HG03097 (cell line): ENCODE measurements at regions not wholly inside any gene's neighbourhood (a gene's known extent, or its start where the extent isn't known, plus 50 kb on each side); places are given as distances from the start of the nearest gene placed in this dataset.

Experiments used
- ATAC-seq: cut with Tn5 transposase; IDR thresholded peaks from one replicate; pipeline ENCODE4 v1.9.1; 2021; ENCODE audit not compliant: unreplicated experiment, low FRiP score

DNA sequence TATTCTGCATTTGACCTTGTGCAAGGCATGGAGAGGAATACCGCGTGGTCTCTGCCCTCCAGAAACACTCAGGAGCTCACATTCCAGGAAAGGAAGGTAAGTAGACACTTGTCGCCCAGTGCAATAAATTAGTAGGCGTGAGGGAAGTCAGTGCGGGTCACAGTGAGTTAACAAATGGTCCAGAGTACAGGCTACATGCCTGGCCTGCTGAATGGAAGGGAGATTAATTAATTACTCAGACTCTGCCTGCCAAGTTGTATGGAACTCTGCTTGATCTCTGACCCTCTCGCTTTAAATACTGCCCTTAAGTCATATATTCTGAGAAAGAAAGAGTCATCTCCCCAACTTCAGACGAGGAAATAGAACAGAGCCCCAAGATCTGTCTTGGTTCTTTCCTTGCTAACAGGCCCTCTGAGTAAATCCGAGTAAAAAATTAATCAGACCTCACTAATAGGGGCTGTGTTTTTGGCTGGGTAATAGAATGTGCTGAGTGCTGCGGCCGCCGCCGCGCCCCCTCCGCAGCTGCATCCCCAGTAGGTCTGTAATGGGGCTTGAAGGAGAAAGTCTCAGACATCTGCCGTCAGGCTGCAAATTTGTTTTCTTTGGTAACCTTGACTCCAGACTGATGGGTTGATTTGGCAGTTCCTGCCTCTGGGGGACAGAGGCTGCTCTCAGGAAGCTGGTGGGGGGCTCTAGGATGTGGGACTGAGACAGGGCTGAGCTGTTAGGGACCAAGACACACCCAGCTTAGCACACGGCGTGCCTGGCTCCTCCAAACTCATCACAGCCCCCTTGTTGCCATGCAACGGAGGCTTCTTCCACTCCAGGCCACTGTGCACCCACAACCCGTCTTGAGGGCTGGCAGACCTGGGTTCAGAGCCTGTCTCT lies 144.4 kb downstream of the NSG2 start:
- ATAC-seq, result no peak

DNA sequence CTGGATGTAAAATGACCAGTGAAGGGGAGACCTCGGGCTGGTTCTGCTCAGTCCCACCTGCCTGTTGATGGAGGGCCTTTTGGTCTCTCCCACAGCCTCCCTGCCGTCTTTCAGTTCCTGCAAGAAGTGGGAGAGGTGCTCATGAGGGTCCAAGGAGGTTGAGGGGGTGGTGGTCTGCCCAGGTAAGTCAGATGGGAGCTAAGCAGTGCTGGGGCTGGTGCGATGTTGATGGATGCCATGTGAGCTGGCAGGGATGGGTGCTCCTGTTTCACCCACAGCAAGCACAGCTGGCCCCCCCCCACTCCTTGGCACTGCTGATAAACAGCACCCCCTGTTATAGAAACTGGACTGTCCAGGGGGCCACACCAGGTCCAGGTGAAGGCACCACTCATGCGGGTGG lies 145.6 kb downstream of the NSG2 start:
- no peak for ATAC-seq

DNA sequence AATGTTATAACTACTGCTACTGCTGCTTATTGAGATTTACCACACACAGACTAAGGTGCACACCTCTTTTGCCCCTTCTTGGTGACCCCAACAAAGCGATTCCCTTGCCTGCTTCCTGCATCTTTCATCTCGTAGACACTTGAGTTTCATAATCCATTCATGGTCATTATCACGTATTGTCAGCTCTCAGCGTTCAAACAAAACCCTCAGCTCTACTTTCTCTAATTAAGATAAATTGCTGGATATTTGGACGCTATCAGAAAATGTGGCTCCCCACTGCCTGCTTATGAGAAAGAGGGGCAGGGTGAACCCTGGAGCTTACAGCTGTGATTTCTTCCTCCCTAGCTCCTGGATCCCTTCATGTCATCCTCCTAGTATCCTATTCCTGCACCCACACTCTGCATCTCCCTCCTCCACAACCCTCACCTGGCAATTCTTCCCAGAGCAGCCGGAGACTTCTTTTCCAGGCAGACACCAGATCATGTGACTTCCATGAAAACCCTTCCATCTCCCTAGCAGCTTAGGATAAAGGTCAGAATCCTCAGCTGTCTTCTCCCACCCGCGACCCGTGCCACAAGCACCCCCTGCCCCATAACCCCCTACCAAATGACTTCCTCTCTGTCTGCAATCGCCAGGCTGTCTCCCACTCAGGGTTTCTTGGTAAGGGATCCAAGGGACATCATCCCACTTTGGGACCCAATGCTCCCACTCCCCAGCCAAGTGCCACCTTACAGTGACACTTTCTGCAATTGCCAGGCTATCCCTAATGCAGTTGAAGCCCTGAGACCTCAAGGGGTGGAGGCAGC lies 146.5 kb downstream of the NSG2 start:
- no peak for ATAC-seq

DNA sequence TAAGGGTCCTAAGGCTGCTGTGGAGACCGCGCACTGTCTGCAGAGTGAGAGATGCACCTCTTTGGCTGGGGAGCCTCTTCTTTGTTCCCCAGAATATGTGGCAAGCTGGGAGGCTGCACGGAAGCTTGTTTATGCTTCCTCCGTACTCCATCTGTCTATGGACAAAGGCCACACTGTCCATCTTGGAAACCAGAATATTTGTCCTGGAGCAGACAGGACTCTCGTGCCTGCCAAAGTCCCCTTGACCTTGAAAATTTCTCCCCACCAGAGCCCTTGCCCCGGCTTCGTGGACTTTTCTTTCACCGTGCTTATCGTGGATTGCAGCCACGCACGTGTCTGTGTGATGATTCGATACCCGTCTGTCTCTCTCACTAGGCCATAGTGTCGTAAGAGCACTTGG lies 147.4 kb downstream of the NSG2 start:
- no peak for ATAC-seq

DNA sequence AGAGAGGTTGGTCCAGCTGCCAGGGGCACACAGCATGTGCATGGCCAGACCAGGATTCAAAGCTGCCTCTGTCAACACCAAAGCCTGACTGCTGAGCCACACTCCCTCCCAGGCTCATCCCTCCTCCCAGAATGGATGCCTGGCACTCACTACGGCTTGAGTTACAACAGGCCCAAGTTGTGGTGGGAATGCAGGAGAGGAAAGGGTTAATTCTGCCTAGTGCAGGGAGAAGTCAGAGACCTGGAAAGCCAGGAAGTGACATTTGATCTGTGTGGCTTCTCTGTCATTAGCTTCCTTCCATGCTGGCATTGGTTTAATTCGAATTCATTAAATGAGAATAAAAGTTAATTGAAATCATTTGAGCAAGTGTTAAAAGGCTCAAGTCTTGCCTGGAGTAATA lies 150.0 kb downstream of the NSG2 start:
- no peak for ATAC-seq

DNA sequence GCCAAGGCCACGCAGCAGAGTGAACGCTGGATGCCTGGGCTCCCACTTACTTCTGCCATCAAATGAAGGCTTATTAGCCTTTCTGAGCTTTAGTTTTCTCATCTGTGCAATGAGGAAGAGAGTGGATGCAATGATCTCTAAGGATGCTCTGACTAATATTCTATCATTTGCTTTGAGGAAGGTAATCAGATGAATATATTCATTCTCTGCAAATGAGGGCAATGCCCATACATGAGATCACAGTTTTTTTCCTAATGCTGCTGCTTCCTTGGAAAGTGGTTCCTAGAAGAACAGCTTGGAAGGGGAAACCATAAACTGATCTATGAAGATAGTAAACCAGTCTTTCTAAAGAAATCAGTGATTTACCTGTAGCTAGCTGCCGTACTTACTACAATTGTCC lies 152.4 kb downstream of the NSG2 start:
- no peak for ATAC-seq

DNA sequence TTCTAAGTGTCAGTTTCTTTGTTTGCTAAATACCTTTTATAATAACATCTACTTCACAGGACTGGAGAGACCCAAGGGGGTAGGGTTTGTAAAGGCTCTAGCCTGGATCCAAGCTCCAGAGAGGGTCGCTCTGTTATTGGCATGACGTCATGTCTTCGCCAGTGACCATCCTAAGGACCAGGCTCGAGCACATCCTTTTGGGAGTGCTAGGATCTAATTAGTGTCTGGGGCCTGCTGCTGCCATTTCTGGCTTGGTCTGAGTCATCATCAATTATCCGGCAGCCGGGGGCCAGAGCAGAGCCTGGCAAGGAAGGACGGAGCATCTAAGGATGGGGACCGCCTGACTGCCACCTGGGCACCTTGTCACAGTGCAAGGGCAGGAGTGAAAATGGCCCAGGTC lies 153.0 kb downstream of the NSG2 start:
- ATAC-seq, result no peak

DNA sequence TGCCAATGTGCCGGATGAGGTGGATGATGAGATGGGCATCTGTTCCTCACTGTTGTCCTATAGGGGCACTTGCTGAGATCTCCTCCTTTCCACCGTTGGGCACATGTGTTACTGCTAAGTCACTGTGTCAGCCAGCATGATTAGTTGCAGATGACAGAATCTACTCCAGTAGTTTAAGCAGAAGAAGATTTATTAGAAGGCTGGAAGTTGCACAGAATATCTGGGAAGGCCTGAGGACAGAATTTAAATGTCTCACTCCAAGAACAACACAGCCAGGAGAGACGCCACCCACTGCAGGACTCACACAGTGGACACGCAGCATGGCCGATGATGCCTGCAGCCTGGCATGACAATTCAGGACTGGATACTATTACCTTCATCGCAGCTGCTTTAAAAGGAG lies 157.5 kb downstream of the NSG2 start:
- ATAC-seq, result no peak

DNA sequence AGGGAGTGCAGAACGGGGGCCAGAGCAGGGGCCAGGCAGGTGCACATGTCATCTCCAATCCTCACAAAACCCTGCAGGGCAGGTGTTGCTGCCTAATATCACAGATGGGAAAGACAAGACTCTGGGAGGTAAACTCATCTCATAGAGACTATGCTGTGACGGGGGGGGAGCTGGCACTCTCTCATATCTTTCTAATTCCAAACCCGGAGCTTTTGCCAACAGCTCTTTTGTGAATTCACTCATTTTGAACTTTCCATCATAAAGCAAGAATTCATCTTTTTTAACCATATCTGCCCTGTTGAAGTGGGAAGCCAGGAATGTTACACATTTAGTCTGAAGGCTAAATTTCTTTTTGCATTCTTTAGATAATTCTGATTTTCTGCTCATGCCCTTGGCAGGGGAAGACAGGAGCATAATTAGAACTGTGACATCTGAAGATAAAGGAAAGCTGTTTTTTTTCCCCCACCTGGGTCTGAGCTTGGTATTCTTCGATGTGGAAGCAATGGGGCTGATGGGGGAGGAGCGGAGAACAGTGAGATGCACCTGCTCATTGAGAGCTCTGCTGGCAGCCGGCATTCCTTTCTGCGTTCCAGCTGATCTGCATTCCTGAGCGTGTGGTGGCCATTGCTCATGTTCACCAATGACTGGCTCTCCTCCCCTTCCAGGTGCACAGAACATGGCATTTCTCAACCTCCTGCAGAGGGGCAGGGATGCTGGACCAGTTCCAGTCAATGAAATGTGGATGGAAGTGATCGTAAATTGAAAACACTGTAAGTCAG lies 159.2 kb downstream of the NSG2 start:
- no peak for ATAC-seq

DNA sequence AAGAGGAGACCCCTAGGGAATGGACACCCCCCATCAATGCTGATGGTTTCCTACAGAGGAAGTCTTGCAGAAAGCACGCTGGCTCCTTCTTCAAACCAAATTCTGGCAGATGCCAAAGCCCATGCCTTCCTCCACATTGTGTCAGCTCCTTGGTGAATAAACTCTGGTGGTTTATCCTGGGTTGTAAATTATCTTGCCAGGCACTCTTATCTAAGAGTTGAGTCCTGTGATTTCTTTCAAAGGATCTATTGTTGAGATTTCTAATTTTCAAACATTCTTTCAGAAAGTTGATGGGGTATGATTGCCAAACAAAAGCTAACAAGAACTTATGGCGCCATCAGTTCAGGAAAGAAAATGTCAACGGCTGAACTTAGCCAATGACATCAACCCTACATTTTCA lies 160.4 kb downstream of the NSG2 start:
- no peak for ATAC-seq

DNA sequence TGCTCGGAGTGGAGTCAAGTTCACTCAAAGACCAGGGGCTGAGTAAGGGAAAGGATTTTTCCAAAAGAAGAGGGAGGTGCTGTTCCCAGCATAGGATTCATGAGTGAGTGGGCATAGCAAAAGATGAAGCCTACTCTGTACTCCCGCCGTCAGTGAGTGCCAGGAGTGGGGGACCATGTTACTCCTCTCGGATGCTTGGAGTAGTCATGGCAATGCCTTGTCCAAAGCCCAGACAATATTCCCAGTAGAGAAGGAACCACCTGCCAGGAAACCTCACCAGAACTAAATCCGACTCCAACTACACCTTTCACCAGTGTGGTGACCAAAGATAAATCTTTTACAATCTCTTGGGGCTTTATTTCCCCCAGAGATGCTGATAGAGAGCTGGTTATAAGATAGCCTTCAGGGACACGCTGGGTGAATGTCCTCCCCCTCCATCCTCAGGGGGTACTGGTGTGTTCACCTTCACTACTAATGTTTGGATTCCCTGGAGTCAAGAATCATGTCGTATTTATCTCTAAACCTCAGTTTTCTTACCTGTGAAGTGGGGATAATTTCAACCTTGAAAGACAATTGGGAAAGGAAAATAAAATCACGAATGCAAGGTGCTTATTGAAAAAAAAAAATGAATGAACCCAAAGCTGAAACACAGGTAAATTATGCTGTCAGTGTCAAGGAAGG lies 165.2 kb downstream of the NSG2 start:
- no peak for ATAC-seq

DNA sequence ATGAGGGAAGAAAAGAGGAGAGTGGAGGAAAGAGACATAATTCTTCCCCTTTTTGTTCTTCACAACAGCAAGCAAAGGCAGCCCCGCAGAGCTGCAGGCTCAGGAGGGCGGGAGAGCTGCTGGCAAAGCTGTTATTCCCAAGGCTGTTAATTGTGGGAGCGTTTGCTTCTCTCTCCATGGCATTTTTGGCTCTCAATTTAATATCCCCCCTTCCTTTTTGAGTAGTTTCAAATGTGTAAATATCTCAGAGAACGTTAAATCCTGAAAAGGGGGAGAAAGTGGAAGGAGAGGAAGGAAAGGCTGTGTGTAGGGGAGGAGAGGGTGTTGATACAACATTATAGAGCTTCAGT lies 165.7 kb downstream of the NSG2 start:
- ATAC-seq, result no peak

DNA sequence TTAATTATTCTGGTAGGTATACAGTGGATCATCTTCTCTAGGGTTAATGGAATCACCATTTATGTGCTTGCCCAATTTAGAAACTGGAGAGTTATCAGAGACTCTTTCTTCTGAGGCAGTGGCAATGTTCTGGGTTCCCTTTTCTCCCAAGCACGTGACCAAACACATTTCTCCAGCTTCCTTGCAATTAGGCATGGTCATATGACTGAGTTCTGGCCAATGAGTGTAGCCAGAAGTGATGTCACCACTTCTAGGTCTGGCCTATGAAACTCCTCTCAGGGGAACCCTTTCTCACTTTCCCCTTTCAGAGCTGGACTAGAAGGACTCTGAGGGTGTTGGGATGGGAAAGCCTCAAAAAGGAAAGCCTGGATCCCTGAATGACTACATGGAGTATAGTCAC lies 172.0 kb downstream of the NSG2 start:
- no peak for ATAC-seq

DNA sequence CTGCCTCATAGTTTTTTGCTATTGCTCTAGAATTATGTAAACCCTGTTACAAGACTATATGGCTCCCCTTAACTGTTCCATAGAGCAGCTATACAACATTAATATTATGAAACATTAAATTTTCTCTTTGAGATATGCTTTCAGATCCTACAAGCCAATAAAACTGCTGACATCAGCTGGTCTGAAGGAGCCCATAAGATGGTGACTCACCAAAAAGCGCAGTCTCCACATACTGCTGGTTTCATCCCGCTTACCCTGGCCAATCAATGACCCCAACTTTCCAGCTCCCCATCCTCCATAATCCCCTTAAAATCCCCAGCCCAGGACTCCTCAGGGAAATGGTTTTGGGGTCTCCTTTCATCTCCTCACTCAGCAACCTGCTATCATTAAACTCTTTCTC lies 172.7 kb downstream of the NSG2 start:
- ATAC-seq, result no peak

DNA sequence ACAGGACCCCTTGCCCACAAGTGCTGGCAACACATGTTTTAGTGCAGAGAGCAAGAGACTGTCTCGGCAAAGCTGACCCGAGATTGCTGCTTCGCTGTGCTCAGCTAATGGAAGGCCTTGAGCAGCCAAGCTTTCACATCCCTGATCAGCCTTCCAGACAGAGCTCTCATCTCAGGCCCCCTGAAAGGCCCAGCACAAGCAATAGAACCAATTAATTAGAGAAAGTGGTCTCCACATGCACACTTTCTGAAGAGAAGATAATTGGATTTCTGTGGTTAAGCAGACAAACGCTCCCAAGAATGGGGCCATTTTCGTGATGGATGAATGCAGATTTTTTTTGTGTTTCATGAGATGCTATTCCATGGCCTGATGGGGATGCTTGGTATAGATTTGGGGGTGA lies 174.9 kb downstream of the NSG2 start:
- ATAC-seq, result no peak

DNA sequence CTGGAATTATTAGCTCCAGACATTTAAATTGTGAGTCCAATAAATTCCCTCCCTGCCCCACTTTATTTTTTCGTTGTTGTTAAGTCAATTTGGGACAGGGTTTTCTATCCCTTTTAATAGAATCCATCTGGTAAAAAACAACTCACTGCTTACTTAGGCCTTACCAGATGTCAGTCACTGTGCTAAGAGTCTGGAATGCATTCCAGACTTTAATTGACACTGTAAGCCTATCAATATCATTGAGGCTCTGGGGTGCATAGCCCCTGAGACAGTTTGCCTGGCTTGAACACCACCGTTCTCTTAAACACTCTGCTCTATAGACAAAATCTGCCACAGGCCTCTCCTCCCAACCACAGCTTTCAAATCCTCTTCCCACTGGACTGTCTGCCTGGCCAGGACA lies 175.9 kb downstream of the NSG2 start:
- no peak for ATAC-seq

DNA sequence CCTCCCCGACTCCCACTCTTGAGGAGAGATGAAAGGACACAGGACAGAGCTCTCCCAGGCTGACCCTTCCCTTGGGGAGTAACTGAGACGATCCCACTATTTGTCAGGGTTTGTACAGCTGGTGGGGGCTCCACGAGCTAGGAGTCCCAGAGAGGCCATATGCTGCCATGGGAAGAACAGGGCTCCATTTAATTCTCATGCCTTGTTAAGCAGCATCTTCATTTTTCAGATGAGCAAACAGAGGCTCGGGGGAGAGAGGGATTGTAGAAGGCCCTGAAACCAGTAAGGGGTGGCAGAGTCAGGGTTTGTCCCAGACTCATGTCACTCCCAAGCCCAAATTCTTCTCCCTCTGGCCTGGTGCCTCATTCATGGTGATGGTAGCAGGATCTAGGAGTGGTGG lies 176.4 kb downstream of the NSG2 start:
- ATAC-seq, result no peak

DNA sequence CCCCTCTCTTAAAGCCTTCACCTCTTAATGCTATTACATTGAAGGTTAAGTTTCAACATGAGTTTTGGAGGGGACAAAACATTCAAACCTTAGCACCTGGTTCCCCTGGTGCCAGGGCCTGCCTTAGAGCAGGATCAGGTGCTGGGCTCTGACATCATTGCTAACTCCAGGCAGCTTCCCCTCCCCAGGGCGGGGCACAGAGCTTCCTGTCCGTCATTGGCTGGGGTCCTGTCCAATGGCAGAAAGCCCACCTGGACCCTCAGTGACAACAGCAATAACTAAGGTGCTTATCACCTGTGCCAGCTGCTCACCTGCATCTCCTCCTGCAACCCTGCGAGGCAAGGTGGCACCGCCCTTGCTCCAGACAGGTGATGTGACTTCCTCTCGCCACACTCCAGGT lies 177.4 kb downstream of the NSG2 start:
- no peak for ATAC-seq

DNA sequence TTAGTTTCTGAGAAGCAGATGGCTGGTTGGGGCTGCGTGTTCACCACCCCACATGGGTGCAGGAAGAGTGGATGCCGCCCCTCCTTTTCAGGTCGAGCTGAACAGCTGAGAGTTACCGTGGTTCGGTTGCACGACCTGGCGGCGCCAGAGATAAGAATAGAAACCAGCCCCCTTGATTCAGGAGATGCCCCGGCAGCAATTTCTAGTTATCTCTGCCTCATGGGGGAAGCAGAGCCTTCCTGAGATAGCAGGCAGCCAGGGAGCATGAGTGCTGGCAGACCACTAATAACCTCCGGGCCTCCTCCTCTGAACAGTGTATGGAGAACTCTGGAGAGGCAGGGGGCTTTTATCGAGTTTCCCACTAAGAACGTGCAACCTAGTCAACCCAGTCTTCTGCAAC lies 177.8 kb downstream of the NSG2 start:
- no peak for ATAC-seq

DNA sequence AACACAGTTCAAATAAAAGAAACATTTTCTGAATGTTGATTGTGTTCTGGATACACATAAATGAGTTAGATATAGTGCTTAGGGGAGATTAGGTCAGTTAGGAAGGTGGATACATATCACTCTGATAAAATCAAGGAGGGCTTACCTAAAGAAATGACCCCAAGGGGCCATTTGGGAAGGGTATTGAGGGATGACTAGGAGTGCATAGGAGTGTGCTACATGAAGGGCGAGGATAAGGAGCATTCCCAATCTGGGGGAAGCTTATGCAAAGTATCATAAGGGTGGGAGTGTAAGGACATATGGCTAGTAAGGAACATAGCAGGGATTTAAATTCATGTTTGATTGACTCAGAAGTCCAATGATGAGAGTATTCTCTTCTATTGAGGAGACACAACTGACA lies 183.6 kb downstream of the NSG2 start:
- ATAC-seq, result no peak
